CD8-positive, alpha-beta memory T cell (primary cell): ENCODE measurements at regions not wholly inside any gene's neighbourhood (a gene's known extent, or its start where the extent isn't known, plus 50 kb on each side); places are given as distances from the start of the nearest gene placed in this dataset.

Experiments used
- CTCF ChIA-PET: fragments of 350-600 bp; sonication (Branson Sonifier 250); formaldehyde crosslinking; loops from one replicate; lab custom pipeline; 2021; ENCODE audit warnings: antibody characterized with exemption; lab: Charles Lee
- POLR2A ChIA-PET: fragments of 350-600 bp; sonication (Branson Sonifier 250); formaldehyde crosslinking; loops from one replicate; lab custom pipeline; 2021; ENCODE audit warnings: antibody characterized with exemption; lab: Charles Lee
- DNase-seq, 5 donors: peaks; one replicate each; pipeline versions ENCODE4 v3.0.0 to v3.0.0-alpha.2; 2020 to 2022; ENCODE audit warnings: mixed read lengths in 1 of 5
- H3K27ac ChIP-seq: one replicate; pipeline ENCODE4 v1.7.0; 2013; ENCODE audit warnings: low read depth, mild to moderate bottlenecking, low read length, moderate library complexity
- H3K27me3 ChIP-seq: 2 replicates; pipeline ENCODE4 v1.7.0; 2013; ENCODE audit warnings: low read length, mild to moderate bottlenecking; ENCODE audit not compliant: insufficient read depth, poor library complexity, severe bottlenecking
- H3K36me3 ChIP-seq: 2 replicates; pipeline ENCODE4 v1.7.0; 2013; ENCODE audit warnings: mild to moderate bottlenecking, low read length, moderate library complexity; ENCODE audit not compliant: insufficient read depth
- H3K4me1 ChIP-seq: 2 replicates; pipeline ENCODE4 v1.7.0; 2013; ENCODE audit warnings: mild to moderate bottlenecking, low read length, moderate library complexity; ENCODE audit not compliant: insufficient read depth
- H3K4me3 ChIP-seq: 2 replicates; pipeline ENCODE4 v1.7.0; 2013; ENCODE audit warnings: mild to moderate bottlenecking, low read length
- H3K9me3 ChIP-seq: 2 replicates; pipeline ENCODE4 v1.7.0; 2013; ENCODE audit warnings: mild to moderate bottlenecking, low read length
- H3K27ac Mint-ChIP-seq, 8 donors: one replicate each; pipeline ENCODE4 v1.8.0; 2020 to 2021; ENCODE audit warnings: mixed read lengths in 8 of 8, mild to moderate bottlenecking in 6 of 8, inconsistent platforms in 3 of 8, moderate library complexity in 3 of 8
- H3K27me3 Mint-ChIP-seq, 2 donors: one replicate each; pipeline ENCODE4 v1.8.0; 2020 to 2021; ENCODE audit warnings: mixed read lengths in 2 of 2, mild to moderate bottlenecking in 1 of 2, moderate library complexity in 1 of 2
- H3K36me3 Mint-ChIP-seq, 3 donors: one replicate each; pipeline ENCODE4 v1.8.0; 2020 to 2021; ENCODE audit warnings: mixed read lengths in 3 of 3, inconsistent platforms in 1 of 3, mild to moderate bottlenecking in 1 of 3
- H3K4me1 Mint-ChIP-seq, 3 donors: one replicate each; pipeline ENCODE4 v1.8.0; 2020 to 2021; ENCODE audit warnings: mixed read lengths in 3 of 3, inconsistent platforms in 1 of 3, mild to moderate bottlenecking in 1 of 3
- H3K4me3 Mint-ChIP-seq, 7 donors: one replicate each; pipeline ENCODE4 v1.8.0; 2020 to 2021; ENCODE audit warnings: mixed read lengths in 7 of 7, mild to moderate bottlenecking in 6 of 7, moderate library complexity in 4 of 7, inconsistent platforms in 2 of 7
- H3K9me3 Mint-ChIP-seq, 5 donors: one replicate each; pipeline ENCODE4 v1.8.0; 2020 to 2022; ENCODE audit warnings: mixed read lengths in 5 of 5, mild to moderate bottlenecking in 3 of 5, moderate library complexity in 2 of 5, inconsistent platforms in 1 of 5

- Mint-ChIP-seq H3K9me3 (peaks cover 13 to 28% (median 24%) of the 10 kb centered on the region in 5 donors), H3K4me1 (no peaks in the 10 kb centered on the region), H3K4me3 (no peak overlapping the region), H3K27ac (no peak overlapping the region), H3K36me3 (no peaks in the 10 kb centered on the region), H3K27me3 (no peaks in the 10 kb centered on the region)
- no peak overlapping the region for H3K4me3 ChIP-seq
- no peaks in the 10 kb centered on the region for H3K27me3 ChIP-seq
- H3K27ac ChIP-seq, result no peak overlapping the region
- DNase-seq, result no peak
- CTCF ChIA-PET, result no interaction called here
- H3K9me3 ChIP-seq, result no peaks in the 10 kb centered on the region
- POLR2A ChIA-PET, result no interaction called here
- H3K36me3 ChIP-seq, result no peaks in the 10 kb centered on the region
- H3K4me1 ChIP-seq, result no peaks in the 10 kb centered on the region
These were observed 217.9 kb downstream of the NOVA1 start for GRCh38 chr14:26379951-26380350.

- no peaks in the 10 kb centered on the region for H3K27me3 Mint-ChIP-seq
- ChIA-PET CTCF (no interaction called here), POLR2A (no interaction called here)
- Histone ChIP-seq H3K36me3 (no peaks in the 10 kb centered on the region), H3K9me3 (no peaks in the 10 kb centered on the region), H3K4me1 (no peaks in the 10 kb centered on the region), H3K27me3 (no peaks in the 10 kb centered on the region), H3K27ac (no peak overlapping the region), H3K4me3 (no peak overlapping the region)
- H3K36me3 Mint-ChIP-seq, result no peaks in the 10 kb centered on the region
- no peak overlapping the region for H3K27ac Mint-ChIP-seq
- H3K9me3 Mint-ChIP-seq, result peaks cover 10 to 30% (median 28%) of the 10 kb centered on the region in 5 donors
- H3K4me3 Mint-ChIP-seq, result no peak overlapping the region
- DNase-seq, result no peak
- no peaks in the 10 kb centered on the region for H3K4me1 Mint-ChIP-seq
These were observed 220.7 kb downstream of the NOVA1 start for GRCh38 chr14:26377150-26377549.

GRCh38 chr14:26370115-26370514 lies 227.7 kb downstream of the NOVA1 start:
- no peak for DNase-seq
- ChIA-PET POLR2A (no interaction called here), CTCF (no interaction called here)
- peaks cover 4 to 29% (median 18%) of the 10 kb centered on the region in 5 donors for H3K9me3 Mint-ChIP-seq
- H3K4me3 Mint-ChIP-seq, result no peak overlapping the region
- Histone ChIP-seq H3K27me3 (no peaks in the 10 kb centered on the region), H3K9me3 (no peaks in the 10 kb centered on the region), H3K4me3 (no peak overlapping the region), H3K27ac (no peak overlapping the region), H3K4me1 (no peaks in the 10 kb centered on the region), H3K36me3 (no peaks in the 10 kb centered on the region)
- H3K27me3 Mint-ChIP-seq, result no peaks in the 10 kb centered on the region
- H3K4me1 Mint-ChIP-seq, result no peaks in the 10 kb centered on the region
- peaks cover 0 to 1% (median 0%) of the 10 kb centered on the region in 3 donors for H3K36me3 Mint-ChIP-seq
- no peak overlapping the region for H3K27ac Mint-ChIP-seq

- Mint-ChIP-seq H3K4me3 (no peak overlapping the region), H3K9me3 (peaks cover 0 to 40% (median 11%) of the 10 kb centered on the region in 5 donors), H3K36me3 (no peaks in the 10 kb centered on the region), H3K4me1 (no peaks in the 10 kb centered on the region), H3K27ac (no peak overlapping the region), H3K27me3 (no peaks in the 10 kb centered on the region)
- Histone ChIP-seq H3K4me3 (no peak overlapping the region), H3K36me3 (no peaks in the 10 kb centered on the region), H3K27me3 (no peaks in the 10 kb centered on the region), H3K27ac (no peak overlapping the region), H3K9me3 (no peaks in the 10 kb centered on the region), H3K4me1 (no peaks in the 10 kb centered on the region)
- POLR2A ChIA-PET, result no interaction called here
- no peak for DNase-seq
- CTCF ChIA-PET, result no interaction called here
These were observed 234.1 kb downstream of the NOVA1 start for GRCh38 chr14:26363689-26364088.

- H3K27ac Mint-ChIP-seq, result no peak overlapping the region
- CTCF ChIA-PET, result no interaction called here
These were observed 253.2 kb downstream of the NOVA1 start for GRCh38 chr14:26344596-26344995.

GRCh38 chr14:26339381-26339780 lies 258.5 kb downstream of the NOVA1 start:
- no peaks in the 10 kb centered on the region for H3K36me3 ChIP-seq
- no peak overlapping the region for H3K27ac ChIP-seq
- Mint-ChIP-seq H3K27ac (no peak overlapping the region), H3K9me3 (peaks cover 5 to 24% (median 9%) of the 10 kb centered on the region in 5 donors), H3K36me3 (no peaks in the 10 kb centered on the region), H3K27me3 (no peaks in the 10 kb centered on the region), H3K4me1 (no peaks in the 10 kb centered on the region), H3K4me3 (no peak overlapping the region)
- no peaks in the 10 kb centered on the region for H3K4me1 ChIP-seq
- ChIA-PET CTCF (no interaction called here), POLR2A (no interaction called here)
- H3K9me3 ChIP-seq, result no peaks in the 10 kb centered on the region
- no peak overlapping the region for H3K4me3 ChIP-seq
- no peaks in the 10 kb centered on the region for H3K27me3 ChIP-seq
- no peak for DNase-seq

More at GRCh38 chr14:26344596-26344995, 253.2 kb downstream of the NOVA1 start:
- Mint-ChIP-seq H3K4me1 (no peaks in the 10 kb centered on the region), H3K4me3 (no peak overlapping the region), H3K27me3 (no peaks in the 10 kb centered on the region), H3K36me3 (no peaks in the 10 kb centered on the region), H3K9me3 (peaks cover 17 to 42% (median 23%) of the 10 kb centered on the region in 5 donors)
- H3K9me3 ChIP-seq, result no peaks in the 10 kb centered on the region
- no peak for DNase-seq
- H3K4me1 ChIP-seq, result no peaks in the 10 kb centered on the region
- POLR2A ChIA-PET, result no interaction called here
- H3K4me3 ChIP-seq, result no peak overlapping the region
- no peak overlapping the region for H3K27ac ChIP-seq
- H3K36me3 ChIP-seq, result no peaks in the 10 kb centered on the region
- H3K27me3 ChIP-seq, result no peaks in the 10 kb centered on the region

- Mint-ChIP-seq H3K9me3 (peaks cover 3 to 19% (median 6%) of the 10 kb centered on the region in 5 donors), H3K4me3 (no peak overlapping the region), H3K4me1 (no peaks in the 10 kb centered on the region), H3K27ac (no peak overlapping the region), H3K36me3 (no peaks in the 10 kb centered on the region), H3K27me3 (no peaks in the 10 kb centered on the region)
- CTCF ChIA-PET, result no interaction called here
- H3K4me1 ChIP-seq, result no peaks in the 10 kb centered on the region
- DNase-seq, result no peak
- no peaks in the 10 kb centered on the region for H3K9me3 ChIP-seq
- H3K36me3 ChIP-seq, result no peaks in the 10 kb centered on the region
- no peak overlapping the region for H3K4me3 ChIP-seq
- POLR2A ChIA-PET, result no interaction called here
- H3K27me3 ChIP-seq, result no peaks in the 10 kb centered on the region
- no peak overlapping the region for H3K27ac ChIP-seq
These were observed 259.6 kb downstream of the NOVA1 start for GRCh38 chr14:26338231-26338630.

- POLR2A ChIA-PET, result no interaction called here
- Histone ChIP-seq H3K9me3 (no peaks in the 10 kb centered on the region), H3K36me3 (no peaks in the 10 kb centered on the region), H3K4me3 (no peak overlapping the region), H3K27ac (no peak overlapping the region), H3K4me1 (no peaks in the 10 kb centered on the region), H3K27me3 (no peaks in the 10 kb centered on the region)
- CTCF ChIA-PET, result no interaction called here
- Mint-ChIP-seq H3K4me3 (no peak overlapping the region), H3K36me3 (no peaks in the 10 kb centered on the region), H3K4me1 (no peaks in the 10 kb centered on the region), H3K9me3 (peaks cover 2 to 26% (median 5%) of the 10 kb centered on the region in 5 donors), H3K27me3 (no peaks in the 10 kb centered on the region), H3K27ac (no peak overlapping the region)
- no peak for DNase-seq
These were observed 263.5 kb downstream of the NOVA1 start for GRCh38 chr14:26334288-26334687.

- ChIA-PET POLR2A (no interaction called here), CTCF (no interaction called here)
- no peak overlapping the region for H3K27ac ChIP-seq
- H3K9me3 ChIP-seq, result no peaks in the 10 kb centered on the region
- H3K4me3 ChIP-seq, result no peak overlapping the region
- H3K36me3 ChIP-seq, result no peaks in the 10 kb centered on the region
- Mint-ChIP-seq H3K36me3 (no peaks in the 10 kb centered on the region), H3K4me1 (no peaks in the 10 kb centered on the region), H3K27me3 (no peaks in the 10 kb centered on the region), H3K4me3 (no peak overlapping the region), H3K9me3 (peaks cover 3 to 26% (median 5%) of the 10 kb centered on the region in 5 donors), H3K27ac (no peak overlapping the region)
- no peaks in the 10 kb centered on the region for H3K27me3 ChIP-seq
- no peak for DNase-seq
- no peaks in the 10 kb centered on the region for H3K4me1 ChIP-seq
These were observed 264.9 kb downstream of the NOVA1 start for GRCh38 chr14:26332966-26333365.
